Osteoblast (primary cell): ENCODE measurements at regions not wholly inside any gene's neighbourhood (a gene's known extent, or its start where the extent isn't known, plus 50 kb on each side); places are given as distances from the start of the nearest gene placed in this dataset.

ENCODE experiments used
- DNase-seq: peaks from one replicate; pipeline ENCODE4 v3.0.0; 2011; ENCODE audit warnings: low spot score, mixed read lengths; ENCODE audit not compliant: insufficient read length; ENCODE audit errors: missing footprints
- H2AFZ ChIP-seq: 2 replicates; pipeline ENCODE4 v1.6.0; 2011; ENCODE audit warnings: mild to moderate bottlenecking, low read length
- H3K27ac ChIP-seq: 2 replicates; pipeline ENCODE4 v1.5.1; 2011; ENCODE audit warnings: mild to moderate bottlenecking, low read depth, low read length, moderate library complexity
- H3K27me3 ChIP-seq: 2 replicates; pipeline ENCODE4 v1.6.0; 2012; ENCODE audit warnings: mild to moderate bottlenecking, control low read depth, inconsistent platforms, low read length, moderate library complexity; ENCODE audit not compliant: insufficient read depth
- H3K36me3 ChIP-seq: 2 replicates; pipeline ENCODE4 v1.5.1; 2011; ENCODE audit warnings: mild to moderate bottlenecking, low read length, control low read depth, moderate library complexity; ENCODE audit not compliant: insufficient read depth
- H3K4me1 ChIP-seq: 2 replicates; pipeline ENCODE4 v1.5.1; 2011; ENCODE audit warnings: mild to moderate bottlenecking, low read length, control low read depth, moderate library complexity; ENCODE audit not compliant: insufficient read depth
- H3K4me2 ChIP-seq: 2 replicates; pipeline ENCODE4 v1.6.0; 2011; ENCODE audit warnings: mild to moderate bottlenecking, low read length; ENCODE audit not compliant: insufficient read depth
- H3K4me3 ChIP-seq: fragments of 200-600 bp; sonication (generic); 3 replicates; pipeline ENCODE4 v1.5.1; 2012; ENCODE audit warnings: mild to moderate bottlenecking, low read length, inconsistent platforms; ENCODE audit not compliant: insufficient read depth
- H3K79me2 ChIP-seq: 2 replicates; pipeline ENCODE4 v1.6.0; 2012; ENCODE audit warnings: mild to moderate bottlenecking, low read length, control low read depth, inconsistent platforms; ENCODE audit not compliant: insufficient read depth
- H3K9me3 ChIP-seq: 2 replicates; pipeline ENCODE4 v1.5.1; 2011; ENCODE audit warnings: low read depth, low read length, control low read depth
- H4K20me1 ChIP-seq: 2 replicates; pipeline ENCODE4 v1.6.0; 2012; ENCODE audit warnings: mild to moderate bottlenecking, low read length, control low read depth; ENCODE audit not compliant: insufficient read depth
- TF ChIP-seq, protein P1 (sequence below): IDR thresholded peaks from 2 replicates; pipeline ENCODE4 v1.5.1; 2011; ENCODE audit warnings: mild to moderate bottlenecking, low read depth, low read length, moderate library complexity; ENCODE audit errors: extremely low read depth

DNA sequence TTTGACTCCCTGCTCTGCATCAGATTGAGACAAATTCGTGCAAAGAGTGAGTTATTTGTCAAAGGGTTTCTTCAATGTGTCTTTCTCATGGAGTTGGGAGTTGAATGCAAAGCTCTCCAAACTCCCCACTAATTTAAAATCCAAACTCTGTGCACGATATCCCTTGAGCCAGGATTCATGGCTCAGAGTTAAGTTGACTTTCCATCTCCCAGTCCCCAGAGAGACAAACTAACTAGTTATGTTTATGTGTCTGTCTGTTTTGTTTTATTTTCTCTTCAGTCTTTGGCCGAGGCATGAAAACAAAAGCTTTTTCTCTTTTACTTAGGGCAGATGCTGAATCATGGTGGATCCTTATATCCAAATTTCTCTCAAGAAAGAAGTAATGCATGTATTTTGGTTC, 570.0 kb upstream of the CDH5 start:
- Histone ChIP-seq H3K9me3 (no peaks in the 10 kb centered on the region), H2AFZ (no peak overlapping the region), H3K4me3 (no peak overlapping the region), H3K27me3 (peaks cover 10% of the 10 kb centered on the region), H3K79me2 (no peaks in the 10 kb centered on the region), H3K36me3 (no peaks in the 10 kb centered on the region), H4K20me1 (no peaks in the 10 kb centered on the region), H3K4me1 (no peaks in the 10 kb centered on the region), H3K27ac (no peak overlapping the region), H3K4me2 (no peak overlapping the region)
- TF ChIP-seq, protein P1, sequence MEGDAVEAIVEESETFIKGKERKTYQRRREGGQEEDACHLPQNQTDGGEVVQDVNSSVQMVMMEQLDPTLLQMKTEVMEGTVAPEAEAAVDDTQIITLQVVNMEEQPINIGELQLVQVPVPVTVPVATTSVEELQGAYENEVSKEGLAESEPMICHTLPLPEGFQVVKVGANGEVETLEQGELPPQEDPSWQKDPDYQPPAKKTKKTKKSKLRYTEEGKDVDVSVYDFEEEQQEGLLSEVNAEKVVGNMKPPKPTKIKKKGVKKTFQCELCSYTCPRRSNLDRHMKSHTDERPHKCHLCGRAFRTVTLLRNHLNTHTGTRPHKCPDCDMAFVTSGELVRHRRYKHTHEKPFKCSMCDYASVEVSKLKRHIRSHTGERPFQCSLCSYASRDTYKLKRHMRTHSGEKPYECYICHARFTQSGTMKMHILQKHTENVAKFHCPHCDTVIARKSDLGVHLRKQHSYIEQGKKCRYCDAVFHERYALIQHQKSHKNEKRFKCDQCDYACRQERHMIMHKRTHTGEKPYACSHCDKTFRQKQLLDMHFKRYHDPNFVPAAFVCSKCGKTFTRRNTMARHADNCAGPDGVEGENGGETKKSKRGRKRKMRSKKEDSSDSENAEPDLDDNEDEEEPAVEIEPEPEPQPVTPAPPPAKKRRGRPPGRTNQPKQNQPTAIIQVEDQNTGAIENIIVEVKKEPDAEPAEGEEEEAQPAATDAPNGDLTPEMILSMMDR = no peak
- DNase-seq = no peak

DNA sequence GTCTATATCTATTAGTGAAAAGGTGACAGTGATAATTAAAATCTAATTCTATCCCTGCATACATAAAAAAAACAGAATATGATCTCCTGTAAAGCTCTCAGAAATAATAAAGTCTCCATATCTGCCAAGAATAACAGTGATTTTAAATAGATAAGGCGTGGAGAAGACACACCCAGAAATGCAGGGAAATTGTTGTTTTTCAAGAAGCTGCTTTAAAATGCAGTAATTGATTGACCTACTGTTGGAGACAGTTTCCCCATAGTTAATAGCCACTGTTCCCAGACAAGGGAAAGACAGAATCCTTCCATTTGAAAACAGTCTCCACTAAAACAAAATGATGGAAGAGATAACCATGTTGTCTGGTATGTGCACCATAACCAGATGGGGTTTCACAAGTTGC, 571.5 kb upstream of the CDH5 start:
- no peak for DNase-seq
- no peak overlapping the region for H3K4me3 ChIP-seq
- no peak overlapping the region for H3K4me2 ChIP-seq
- H2AFZ ChIP-seq = no peak overlapping the region
- H3K36me3 ChIP-seq = no peaks in the 10 kb centered on the region
- H3K27me3 ChIP-seq = peaks cover 10% of the 10 kb centered on the region
- no peak overlapping the region for H3K27ac ChIP-seq
- no peaks in the 10 kb centered on the region for H3K9me3 ChIP-seq
- no peaks in the 10 kb centered on the region for H3K4me1 ChIP-seq
- TF ChIP-seq, protein P1 = no peak
- H4K20me1 ChIP-seq = no peaks in the 10 kb centered on the region
- no peaks in the 10 kb centered on the region for H3K79me2 ChIP-seq

DNA sequence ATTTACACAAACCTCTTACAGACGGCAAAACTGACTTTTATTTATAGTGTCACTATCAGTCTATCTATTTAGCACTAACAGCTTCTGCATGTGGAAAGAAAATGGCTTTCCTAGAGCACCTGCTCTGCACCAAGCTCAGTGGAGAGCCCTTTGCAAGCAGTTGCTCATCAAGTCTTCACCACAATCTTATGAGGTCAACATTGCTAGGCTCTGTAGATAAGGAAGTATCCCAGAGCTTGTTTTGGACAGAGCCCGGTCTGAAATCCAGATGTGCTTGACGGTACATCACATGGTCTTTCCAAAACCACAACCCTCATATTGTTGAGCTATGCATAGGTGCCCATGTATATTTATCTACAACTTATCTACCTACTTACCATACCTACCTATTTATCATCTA, 572.7 kb upstream of the CDH5 start:
- TF ChIP-seq, protein P1 = no peak
- Histone ChIP-seq H3K79me2 (no peaks in the 10 kb centered on the region), H3K27ac (no peak overlapping the region), H3K4me3 (no peak overlapping the region), H3K4me2 (no peak overlapping the region), H3K4me1 (no peaks in the 10 kb centered on the region), H4K20me1 (no peaks in the 10 kb centered on the region), H2AFZ (no peak overlapping the region), H3K9me3 (no peaks in the 10 kb centered on the region), H3K36me3 (no peaks in the 10 kb centered on the region), H3K27me3 (peaks cover 10% of the 10 kb centered on the region)
- no peak for DNase-seq

DNA sequence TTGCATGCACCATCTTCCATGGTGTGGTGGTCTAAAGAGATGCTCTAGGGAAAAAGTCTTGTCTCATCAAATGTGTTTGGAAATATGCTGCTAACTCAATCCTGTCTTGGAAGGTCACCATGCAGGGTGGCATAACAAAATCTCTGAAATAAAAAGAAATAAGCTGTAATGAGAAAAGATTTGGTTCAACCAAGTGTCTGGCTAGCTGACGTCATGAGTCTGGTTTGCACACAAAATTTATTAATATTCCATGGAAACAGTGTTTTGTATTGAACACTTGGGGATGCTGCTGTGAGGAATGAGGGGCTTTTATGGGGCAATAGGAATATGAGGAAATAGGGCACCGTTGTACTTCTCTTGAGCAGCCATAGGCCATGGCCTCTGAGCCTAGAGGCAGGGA, 575.7 kb upstream of the CDH5 start:
- peaks cover 3% of the 10 kb centered on the region for H3K27me3 ChIP-seq

More for the DNA sequence above, 575.7 kb upstream of the CDH5 start:
- Histone ChIP-seq H3K9me3 (no peaks in the 10 kb centered on the region), H4K20me1 (no peaks in the 10 kb centered on the region), H3K27ac (no peak overlapping the region), H3K36me3 (no peaks in the 10 kb centered on the region), H3K4me3 (no peak overlapping the region), H3K79me2 (no peaks in the 10 kb centered on the region), H2AFZ (no peak overlapping the region), H3K4me1 (no peaks in the 10 kb centered on the region), H3K4me2 (no peak overlapping the region)
- TF ChIP-seq, protein P1 = no peak
- DNase-seq = no peak
